ENCODE measurements at regions not wholly inside any gene's neighbourhood (a gene's known extent, or its start where the extent isn't known, plus 50 kb on each side); places are given as distances from the start of the nearest gene placed in this dataset.

DNA sequence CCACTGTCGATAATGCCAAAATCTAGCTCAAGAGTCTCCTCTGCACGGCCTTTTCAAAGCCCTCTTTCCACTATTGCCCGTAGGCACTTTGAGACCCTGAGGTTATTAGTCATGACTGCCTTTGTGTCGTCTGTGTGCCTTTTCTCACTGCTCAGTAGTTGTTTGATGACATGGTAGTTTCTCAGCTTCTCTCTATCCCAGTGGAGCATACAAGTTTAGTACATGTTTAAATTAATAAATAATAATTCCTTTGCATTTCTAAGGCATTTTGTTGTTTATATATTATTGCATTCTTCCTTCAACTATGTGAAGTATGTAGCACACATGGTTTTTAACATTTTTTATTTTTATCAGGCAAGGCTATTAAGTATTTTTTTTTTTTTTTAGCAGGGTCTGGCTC is 458.1 kb downstream of the PCNX1 start:
- TF ChIP-seq EP300 (IDR thresholded peaks at IDR 0.05) (no peak), POLR2AphosphoS5 (IDR thresholded peaks at IDR 0.05) (no peak)
- Histone ChIP-seq H3K9me3 (no peaks in the 10 kb centered on the region), H3K27me3 (no peaks in the 10 kb centered on the region), H3K4me1 (peaks cover 19 to 52% (median 40%) of the 10 kb centered on the region in 4 donors), H3K4me3 (no peak overlapping the region), H3K36me3 (no peaks in the 10 kb centered on the region), H3K27ac (replicated peaks in 1 of 4) (peak overlapping the region; percentile 51 to 73 (median 66))
- no peak for DNase-seq (ENCODE audit: extremely low spot score)
- WGBS, result 88% methylated on average over 4 of the region's 4 CpGs
- intact Hi-C loops (cut with DNase I), result no loop called here

- Histone ChIP-seq H3K9me3 (no peaks in the 10 kb centered on the region), H3K27me3 (no peaks in the 10 kb centered on the region), H3K36me3 (no peaks in the 10 kb centered on the region), H3K27ac (replicated peaks in 1 of 4) (no peak overlapping the region), H3K4me1 (peaks cover 19 to 49% (median 38%) of the 10 kb centered on the region in 4 donors), H3K4me3 (no peak overlapping the region)
- no peak for TF ChIP-seq POLR2AphosphoS5 (IDR thresholded peaks at IDR 0.05)
- TF ChIP-seq POLR2A (IDR thresholded peaks at IDR 0.05; ENCODE audit: low read depth), result no peak
- intact Hi-C loops (cut with DNase I), result no loop called here
- DNase-seq (ENCODE audit: extremely low spot score), result no peak
- 93% methylated on average over 4 of the region's 4 CpGs for WGBS
These were observed 459.6 kb downstream of the PCNX1 start for GRCh38 chr14:71366861-71367260.

- H3K27ac ChIP-seq (replicated peaks in 1 of 4), result peak overlapping the region; percentile 32 to 57 (median 47)
These were observed 464.6 kb downstream of the PCNX1 start for GRCh38 chr14:71371711-71372396.

GRCh38 chr14:71372411-71372838 is 465.2 kb downstream of the PCNX1 start:
- H3K27ac ChIP-seq (replicated peaks in 1 of 4), result peak overlapping the region; percentile 32 to 57 (median 47)
- no peaks in the 10 kb centered on the region for H3K9me3 ChIP-seq
- TF ChIP-seq CTCF (IDR thresholded peaks at IDR 0.05), result no peak
- TF ChIP-seq POLR2AphosphoS5 (IDR thresholded peaks at IDR 0.05), result peak in 1 of 2 donors; percentile 43
- intact Hi-C loops (cut with DNase I), result no loop called here
- H3K4me3 ChIP-seq, result no peak overlapping the region
- H3K36me3 ChIP-seq, result no peaks in the 10 kb centered on the region
- 47% methylated on average over 4 of the region's 4 CpGs for WGBS
- no peak for DNase-seq (ENCODE audit: extremely low spot score)
- H3K4me1 ChIP-seq, result peaks cover 0 to 21% (median 16%) of the 10 kb centered on the region in 4 donors
- H3K27me3 ChIP-seq, result no peaks in the 10 kb centered on the region

More at GRCh38 chr14:71371711-71372396, 464.6 kb downstream of the PCNX1 start:
- TF ChIP-seq POLR2AphosphoS5 (IDR thresholded peaks at IDR 0.05), result no peak
- TF ChIP-seq EP300 (IDR thresholded peaks at IDR 0.05), result no peak
- TF ChIP-seq CTCF (IDR thresholded peaks at IDR 0.05), result no peak
- no peak for TF ChIP-seq POLR2A (IDR thresholded peaks at IDR 0.05; ENCODE audit: low read depth)
- H3K36me3 ChIP-seq, result no peaks in the 10 kb centered on the region
- intact Hi-C loops (cut with DNase I), result no loop called here
- no peaks in the 10 kb centered on the region for H3K9me3 ChIP-seq
- H3K27me3 ChIP-seq, result no peaks in the 10 kb centered on the region
- no peak overlapping the region for H3K4me3 ChIP-seq
- no peak for DNase-seq (ENCODE audit: extremely low spot score)
- WGBS, result 65% methylated on average over 2 of the region's 2 CpGs
- H3K4me1 ChIP-seq, result peaks cover 0 to 21% (median 16%) of the 10 kb centered on the region in 4 donors

GRCh38 chr14:71373773-71374172 is 466.5 kb downstream of the PCNX1 start:
- Histone ChIP-seq H3K27ac (replicated peaks in 1 of 4) (peak overlapping the region in 1 of 4 donors; percentile 32), H3K4me3 (no peak overlapping the region), H3K27me3 (no peaks in the 10 kb centered on the region), H3K4me1 (peaks cover 0 to 24% (median 21%) of the 10 kb centered on the region in 4 donors), H3K9me3 (no peaks in the 10 kb centered on the region), H3K36me3 (no peaks in the 10 kb centered on the region)
- intact Hi-C loops (cut with DNase I), result no loop called here
- 79% methylated on average over 1 of the region's 1 CpG for WGBS
- TF ChIP-seq EP300 (IDR thresholded peaks at IDR 0.05) (no peak), POLR2AphosphoS5 (IDR thresholded peaks at IDR 0.05) (no peak), POLR2A (IDR thresholded peaks at IDR 0.05; ENCODE audit: low read depth) (no peak), CTCF (IDR thresholded peaks at IDR 0.05) (no peak)
- no peak for DNase-seq (ENCODE audit: extremely low spot score)

Measured in esophagus muscularis mucosa (tissue), 4 donors.